Endothelial cell of umbilical vein (primary cell): ENCODE measurements at regions not wholly inside any gene's neighbourhood (a gene's known extent, or its start where the extent isn't known, plus 50 kb on each side); places are given as distances from the start of the nearest gene placed in this dataset.

ENCODE experiments used
- BruUV-seq: library from RNA; stranded (reverse); fragments of 400-500 nt; replicated peaks from 2 replicates; lab custom pipeline; 2021; lab: Mats Ljungman, UMichigan
- CTCF ChIA-PET: fragments of 300-600, 350-600 bp; sonication (Branson Sonifier 250); formaldehyde crosslinking; loops from one replicate; lab custom pipeline; 2021; ENCODE audit warnings: antibody characterized with exemption, inconsistent platforms; lab: Charles Lee
- POLR2A ChIA-PET: fragments of 300-600, 350-600 bp; sonication (Branson Sonifier 250); formaldehyde crosslinking; loops from one replicate; lab custom pipeline; 2021; ENCODE audit warnings: antibody characterized with exemption, inconsistent platforms; lab: Charles Lee
- DNase-seq: peaks from one replicate; pipeline ENCODE4 v3.0.0-alpha.2; 2011; ENCODE audit warnings: low read depth, low spot score
- FAIRE-seq: peaks from 2 replicates; lab custom pipeline; 2011; peaks lifted over from hg19 to GRCh38; lab: Jason Lieb, UNC
- H2AFZ ChIP-seq: 2 replicates; pipeline ENCODE4 v1.6.0; 2012; ENCODE audit warnings: low read depth, low read length, control low read depth, inconsistent platforms
- H3K27ac ChIP-seq: 2 replicates; pipeline ENCODE4 v1.5.1; 2011; ENCODE audit warnings: low read depth, mild to moderate bottlenecking, control low read depth, low read length, moderate library complexity; ENCODE audit not compliant: insufficient read depth
- H3K27me3 ChIP-seq, 2 experiments: 2 replicates each; pipeline versions ENCODE4 v1.6.0 to v1.6.1; 2011; ENCODE audit warnings: low read length in 2 of 2, mixed read lengths in 1 of 2; ENCODE audit not compliant: control insufficient read depth in 2 of 2, insufficient read depth in 2 of 2
- H3K36me3 ChIP-seq, 2 experiments: 2 replicates in 1 of 2; 3 replicates in 1 of 2; pipeline ENCODE4 v1.5.1; 2011; ENCODE audit warnings: low read length in 2 of 2, mild to moderate bottlenecking in 1 of 2, moderate library complexity in 1 of 2; ENCODE audit not compliant: control insufficient read depth in 2 of 2, insufficient read depth in 2 of 2; ENCODE audit errors: extremely low read depth in 1 of 2
- H3K4me1 ChIP-seq: 3 replicates; pipeline ENCODE4 v1.5.1; 2011; ENCODE audit warnings: mild to moderate bottlenecking, low read length; ENCODE audit not compliant: control insufficient read depth, insufficient read depth; ENCODE audit errors: extremely low read depth
- H3K4me2 ChIP-seq: 2 replicates; pipeline ENCODE4 v1.6.1; 2011; ENCODE audit warnings: low read length, control low read depth, mixed read lengths; ENCODE audit not compliant: insufficient read depth
- H3K4me3 ChIP-seq, 3 experiments: fragments of 200-600 bp in 1 of 3; sonication (generic), shearing (Covaris generic) in 1 of 3; replicated peaks in 1 of 3; 2 replicates each; pipeline ENCODE4 v1.5.1; 2011 to 2016; ENCODE audit warnings: control low read depth in 3 of 3, low read length in 3 of 3, mild to moderate bottlenecking in 2 of 3, inconsistent platforms in 1 of 3, low read depth in 1 of 3, moderate library complexity in 1 of 3; ENCODE audit not compliant: insufficient read depth in 1 of 3
- H3K79me2 ChIP-seq: 2 replicates; pipeline ENCODE4 v1.6.0; 2012; ENCODE audit warnings: low read length, inconsistent platforms; ENCODE audit not compliant: control insufficient read depth, insufficient read depth
- H3K9ac ChIP-seq: replicated peaks from 2 replicates; pipeline ENCODE3; 2011; ENCODE audit warnings: low read length, control low read depth; ENCODE audit not compliant: insufficient read depth; ENCODE audit errors: extremely low read depth
- H3K9me1 ChIP-seq: replicated peaks from 3 replicates; pipeline ENCODE4 v1.6.0; 2011; ENCODE audit warnings: mild to moderate bottlenecking, low read length; ENCODE audit not compliant: control insufficient read depth, insufficient read depth; ENCODE audit errors: extremely low read depth
- H3K9me3 ChIP-seq: replicated peaks from 2 replicates; pipeline ENCODE4 v1.5.1; 2012; ENCODE audit warnings: low read length, inconsistent platforms; ENCODE audit not compliant: control insufficient read depth, insufficient read depth
- H4K20me1 ChIP-seq: replicated peaks from 2 replicates; pipeline ENCODE3; 2011; ENCODE audit warnings: mild to moderate bottlenecking, low read length; ENCODE audit not compliant: control insufficient read depth, insufficient read depth; ENCODE audit errors: extremely low read depth
- CTCF ChIP-seq, 2 donors: IDR thresholded peaks; 1 replicate in 1 of 2; 2 replicates in 1 of 2; pipeline ENCODE4 v1.5.1; 2011; ENCODE audit warnings: low read length in 2 of 2, mild to moderate bottlenecking in 2 of 2, moderate library complexity in 2 of 2, control low read depth in 1 of 2, inconsistent platforms in 1 of 2, low read depth in 1 of 2; ENCODE audit not compliant: insufficient read depth in 1 of 2; ENCODE audit errors: extremely low read depth in 1 of 2
- EZH2 ChIP-seq: IDR thresholded peaks from 2 replicates; pipeline ENCODE4 v1.6.1; 2012; ENCODE audit warnings: borderline replicate concordance, low read depth, mild to moderate bottlenecking, moderate library complexity, low read length, inconsistent platforms; ENCODE audit not compliant: severe bottlenecking
- FOS ChIP-seq: IDR thresholded peaks from 2 replicates; pipeline ENCODE4 v1.6.1; 2011; ENCODE audit warnings: mild to moderate bottlenecking, low read length, moderate library complexity, borderline replicate concordance; ENCODE audit not compliant: insufficient read depth
- GATA2 ChIP-seq: IDR thresholded peaks from 2 replicates; pipeline ENCODE4 v1.7.0; 2011; ENCODE audit warnings: low read depth, mild to moderate bottlenecking, moderate library complexity, mixed read lengths, low read length; ENCODE audit not compliant: insufficient read length, insufficient read depth
- JUN ChIP-seq: IDR thresholded peaks from 2 replicates; pipeline ENCODE4 v1.6.1; 2011; ENCODE audit warnings: borderline replicate concordance, low read depth; ENCODE audit not compliant: insufficient read length, insufficient read depth
- MAX ChIP-seq: IDR thresholded peaks from 2 replicates; pipeline ENCODE4 v1.6.1; 2011; ENCODE audit not compliant: insufficient read depth, insufficient read length
- MYC ChIP-seq: IDR thresholded peaks from one replicate; pipeline ENCODE4 v1.6.1; 2011; ENCODE audit warnings: mild to moderate bottlenecking, low read depth, low read length
- POLR2A ChIP-seq: IDR thresholded peaks from 2 replicates; pipeline ENCODE4 v1.6.1; 2012; ENCODE audit warnings: low read depth, mild to moderate bottlenecking, control low read depth, low read length
- POLR2AphosphoS5 ChIP-seq: IDR thresholded peaks from 2 replicates; pipeline ENCODE4 v1.6.1; 2012; ENCODE audit warnings: low read depth, mild to moderate bottlenecking, control low read depth, low read length, moderate library complexity; ENCODE audit not compliant: insufficient read depth
- dilution Hi-C: fragments of 300-500 bp; cut with MboI; formaldehyde crosslinking; loops from one replicate; pipeline ENCODE4 v1.15.0; 2019; ENCODE audit warnings: low sequenced_read_pairs; ENCODE audit not compliant: extremely low pct_ligation_motif_present
- intact Hi-C: fragments of 100-400 bp; cut with micrococcal nuclease; formaldehyde crosslinking; loops from one replicate; pipeline ENCODE4 v1.10.0; 2022

- ChIA-PET POLR2A (no interaction called here), CTCF (no interaction called here)
- Histone ChIP-seq H3K9ac (no peak overlapping the region), H3K27ac (no peak overlapping the region), H4K20me1 (no peaks in the 10 kb centered on the region), H3K4me3 (no peak overlapping the region), H2AFZ (no peak overlapping the region), H3K27me3 (no peaks in the 10 kb centered on the region), H3K4me2 (no peak overlapping the region), H3K4me1 (no peaks in the 10 kb centered on the region), H3K36me3 (no peaks in the 10 kb centered on the region), H3K9me1 (no peaks in the 10 kb centered on the region), H3K9me3 (no peaks in the 10 kb centered on the region), H3K79me2 (no peaks in the 10 kb centered on the region)
- DNase-seq (no peak), FAIRE-seq (no peak)
- TF ChIP-seq MAX (no peak), POLR2A (no peak), EZH2 (no peak), GATA2 (no peak), MYC (no peak), JUN (no peak), CTCF (IDR thresholded peaks at IDR 0.05; ENCODE audit: extremely low read depth in 1 of 2, insufficient read depth in 1 of 2, low read depth in 1 of 2, low read length in 2 of 2) (no peak), FOS (no peak), POLR2AphosphoS5 (no peak)
- intact Hi-C loops, result no loop called here
- dilution Hi-C loops, result no loop called here
- BruUV-seq, result no TSS peak
Observed at GRCh38 chr4:159899596-159899995, 796.7 kb downstream of the RAPGEF2 start.
